ENCODE measurements at regions not wholly inside any gene's neighbourhood (a gene's known extent, or its start where the extent isn't known, plus 50 kb on each side); places are given as distances from the start of the nearest gene placed in this dataset.

DNA sequence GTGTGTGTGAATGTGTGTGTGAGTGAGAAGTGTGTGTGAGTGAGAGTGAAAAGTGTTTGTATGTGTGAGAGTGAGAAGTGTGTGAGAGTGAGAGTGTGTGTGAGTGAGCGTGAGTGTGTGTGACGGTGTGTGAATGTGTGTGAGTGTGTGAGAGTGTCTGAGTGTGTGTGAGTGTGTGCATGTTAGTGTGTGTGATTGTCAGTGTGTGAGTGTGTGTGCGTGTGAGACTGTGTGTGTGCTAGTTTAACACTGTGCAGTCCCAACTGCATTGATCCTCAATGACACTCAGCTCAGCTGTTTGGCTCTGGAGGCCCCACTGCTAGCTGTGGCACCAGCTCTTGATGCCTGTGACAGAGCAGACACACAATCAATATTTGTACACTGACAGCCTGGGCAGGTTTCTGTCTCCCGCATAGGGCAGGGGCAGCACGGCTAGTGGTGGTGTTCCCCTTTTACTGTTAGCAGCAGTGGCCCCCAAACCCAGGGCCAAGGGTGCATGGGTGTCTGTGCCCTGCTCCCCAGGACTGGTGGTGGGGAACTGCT lies 135.0 kb downstream of the INHBB start:
- no peak for DNase-seq

DNA sequence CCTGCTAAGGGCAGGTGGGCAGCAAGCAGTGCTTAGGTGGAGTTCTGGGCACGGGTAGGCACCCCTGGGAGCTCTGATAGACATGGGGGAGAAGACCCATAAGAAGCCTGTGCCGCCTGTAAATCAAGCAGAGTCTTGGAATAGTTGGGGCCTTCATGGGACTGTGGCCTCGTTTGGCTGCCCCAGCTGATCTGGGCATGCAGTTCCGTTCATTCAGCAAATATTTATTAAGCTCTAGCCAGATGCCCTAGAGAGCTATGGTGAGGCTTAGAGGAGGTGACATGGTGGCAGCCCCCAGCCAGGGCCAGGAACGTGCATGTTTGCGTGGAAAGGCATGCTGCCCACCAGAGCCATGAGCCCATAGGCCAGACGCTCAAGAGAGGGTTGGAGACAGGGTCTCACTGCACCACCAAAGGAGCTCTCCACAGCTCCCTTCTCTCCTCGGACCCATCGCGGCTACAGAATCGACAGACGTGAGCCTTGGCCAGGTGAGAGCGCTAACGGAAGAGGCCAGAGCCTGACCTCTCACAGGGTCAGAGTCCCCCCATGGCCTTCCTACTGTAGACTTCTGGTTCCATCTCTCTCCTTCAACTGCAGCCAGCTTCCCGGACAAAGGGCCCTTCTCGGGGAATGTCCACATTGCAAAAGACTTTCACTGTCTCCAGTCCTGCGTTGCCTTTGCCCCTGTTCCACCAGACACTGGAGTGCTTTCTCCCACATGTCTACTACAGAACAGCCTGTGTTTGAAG lies 135.7 kb downstream of the INHBB start:
- no peak for DNase-seq

DNA sequence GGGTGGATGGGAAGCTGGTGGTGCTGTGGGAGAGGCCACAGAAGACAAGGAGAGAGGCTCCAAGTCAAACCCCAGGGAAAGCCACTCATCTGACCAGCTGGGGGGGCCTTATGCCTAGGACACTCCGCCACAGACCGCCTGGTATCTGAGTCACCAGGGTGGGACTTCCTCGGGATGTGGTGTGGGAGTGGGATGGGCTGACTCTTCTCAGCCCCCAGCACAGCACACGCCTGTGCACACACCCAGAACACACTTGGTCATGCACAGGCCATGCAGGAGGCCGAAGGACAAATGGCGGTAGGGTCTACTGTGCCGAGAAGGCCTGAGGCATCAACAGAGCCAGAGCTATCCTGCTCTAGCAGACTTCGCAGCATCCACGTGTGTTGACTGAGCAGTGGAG lies 136.4 kb downstream of the INHBB start:
- DNase-seq = no peak

- no peak for DNase-seq
These were observed 137.4 kb downstream of the INHBB start for GRCh38 chr2:120483355-120483754.

- DNase-seq = no peak
These were observed 139.2 kb downstream of the INHBB start for GRCh38 chr2:120485096-120485495.

DNA sequence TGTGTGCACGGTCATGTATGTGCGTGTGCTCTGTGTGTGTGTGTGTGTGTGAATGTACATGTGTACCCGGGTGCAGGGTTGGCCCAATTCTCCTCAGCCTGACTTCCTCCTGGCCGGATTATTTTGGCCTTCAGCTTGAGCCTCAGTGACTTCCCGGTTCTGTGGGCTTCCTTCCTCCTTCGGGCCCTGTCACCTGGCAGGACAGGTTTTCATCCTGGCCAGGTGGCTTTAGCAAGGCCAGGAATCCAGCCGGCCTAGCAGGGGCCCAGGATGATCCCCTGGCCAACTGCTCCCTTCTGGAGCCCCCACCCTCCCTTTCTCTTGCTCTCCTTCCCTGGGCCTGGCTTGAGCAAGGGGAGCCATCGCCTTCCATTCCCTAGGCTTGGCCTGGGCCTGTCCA lies 140.5 kb downstream of the INHBB start:
- DNase-seq = no peak

GRCh38 chr2:120486946-120487345 lies 141.0 kb downstream of the INHBB start:
- DNase-seq = no peak

GRCh38 chr2:120488531-120488930 lies 142.6 kb downstream of the INHBB start:
- DNase-seq = no peak

DNA sequence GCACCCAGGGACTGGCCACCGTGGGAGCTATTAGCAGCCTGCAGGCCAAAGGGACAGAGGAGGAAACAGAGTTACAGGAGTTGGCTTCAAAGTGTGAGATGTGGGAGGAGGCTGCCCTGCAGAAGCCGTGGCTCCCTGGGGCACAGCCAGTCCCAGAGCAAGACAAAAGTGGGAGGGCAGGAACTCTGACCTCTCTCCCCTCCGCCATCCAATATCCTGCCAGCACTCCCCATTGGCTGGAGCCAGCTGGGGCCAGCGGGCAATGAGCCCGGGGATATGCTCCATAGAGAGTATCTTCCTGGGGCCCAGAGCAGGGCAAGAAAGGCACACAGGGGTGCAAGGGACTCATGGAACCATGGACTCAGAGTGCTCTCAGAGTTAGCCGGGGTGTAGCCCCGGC lies 143.1 kb downstream of the INHBB start:
- DNase-seq = no peak

DNA sequence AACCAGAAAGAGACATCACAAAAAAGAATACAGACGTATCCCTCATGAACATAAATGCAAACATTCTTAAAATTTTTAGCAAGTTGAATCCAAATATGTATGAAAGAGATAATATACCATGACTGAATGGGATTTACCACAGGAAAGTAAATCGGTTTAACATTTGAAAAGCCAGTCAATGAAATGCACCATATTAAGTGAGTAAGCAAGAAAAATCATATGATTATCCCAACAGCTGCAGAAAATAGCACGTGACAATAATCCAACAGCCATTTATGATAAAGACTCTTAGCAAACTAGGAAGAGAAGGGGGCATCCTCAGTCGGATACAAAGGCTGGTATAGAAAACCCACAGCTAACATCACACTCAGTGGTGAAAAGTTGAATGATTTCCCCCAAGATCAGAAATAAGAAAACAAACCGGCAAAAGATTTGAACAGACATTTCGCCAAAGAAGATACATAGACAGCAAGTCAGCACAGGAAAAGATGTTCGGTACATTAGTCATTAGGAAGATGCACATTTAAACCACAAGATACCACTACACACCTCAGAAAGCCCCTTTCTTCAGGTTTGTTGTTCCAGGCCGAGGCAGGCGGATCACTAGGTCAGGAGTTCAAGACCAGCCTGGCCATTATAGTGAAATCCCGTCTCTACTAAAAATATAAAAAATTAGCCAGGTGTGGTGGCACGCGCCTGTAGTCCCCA lies 144.3 kb downstream of the INHBB start:
- no peak for DNase-seq

DNA sequence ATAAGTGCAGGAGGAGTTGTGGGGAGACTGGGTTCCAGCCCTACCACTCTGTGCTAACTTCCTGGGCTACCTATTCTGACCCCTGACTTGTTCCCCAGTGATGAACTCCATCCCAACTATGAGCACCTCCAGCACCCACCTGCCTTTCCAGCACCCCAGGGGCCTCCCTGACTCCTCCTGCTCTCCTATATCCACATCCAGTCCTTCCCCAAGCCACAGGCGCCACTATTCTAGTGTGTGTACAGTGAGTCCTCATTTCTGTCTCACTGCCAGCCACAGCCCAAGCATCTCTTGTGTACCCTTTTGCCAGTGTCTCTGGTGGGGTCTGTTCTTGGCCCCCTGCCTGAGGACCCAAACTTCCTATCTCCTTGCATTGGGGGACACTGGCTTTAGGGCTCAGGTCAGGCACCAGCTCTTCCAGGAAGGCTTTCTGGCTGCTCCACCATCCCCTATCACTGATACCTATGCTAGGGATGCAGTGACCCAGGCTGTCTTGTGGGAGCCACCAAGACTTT lies 145.2 kb downstream of the INHBB start:
- no peak for DNase-seq

DNA sequence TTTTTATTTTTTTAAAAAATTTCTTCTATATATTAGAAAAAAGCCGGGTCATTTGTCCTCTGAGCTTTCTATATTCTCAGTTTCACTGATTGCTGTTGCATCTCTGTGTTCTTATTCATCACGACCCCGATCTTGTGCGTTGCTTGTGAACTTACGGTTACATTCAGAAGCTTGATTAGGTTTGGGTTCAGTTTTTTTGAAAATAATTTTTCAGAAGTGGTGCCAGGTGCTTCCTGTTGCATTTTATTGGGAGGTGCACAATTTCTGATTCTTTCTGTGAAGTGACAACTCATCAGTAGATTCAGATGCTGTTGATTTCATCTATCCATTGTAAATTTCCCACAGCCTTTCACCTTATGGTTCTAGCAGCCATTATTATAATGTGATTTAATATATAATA lies 147.3 kb downstream of the INHBB start:
- DNase-seq = no peak

- DNase-seq = no peak
These were observed 148.5 kb downstream of the INHBB start for GRCh38 chr2:120494446-120494845.

- DNase-seq = no peak
These were observed 149.7 kb downstream of the INHBB start for GRCh38 chr2:120495586-120495985.

- no peak for DNase-seq
These were observed 150.3 kb downstream of the INHBB start for GRCh38 chr2:120496235-120496634.

GRCh38 chr2:120496759-120497158 lies 150.8 kb downstream of the INHBB start:
- no peak for DNase-seq

- no peak for DNase-seq
These were observed 151.5 kb downstream of the INHBB start for GRCh38 chr2:120497261-120497977.

DNA sequence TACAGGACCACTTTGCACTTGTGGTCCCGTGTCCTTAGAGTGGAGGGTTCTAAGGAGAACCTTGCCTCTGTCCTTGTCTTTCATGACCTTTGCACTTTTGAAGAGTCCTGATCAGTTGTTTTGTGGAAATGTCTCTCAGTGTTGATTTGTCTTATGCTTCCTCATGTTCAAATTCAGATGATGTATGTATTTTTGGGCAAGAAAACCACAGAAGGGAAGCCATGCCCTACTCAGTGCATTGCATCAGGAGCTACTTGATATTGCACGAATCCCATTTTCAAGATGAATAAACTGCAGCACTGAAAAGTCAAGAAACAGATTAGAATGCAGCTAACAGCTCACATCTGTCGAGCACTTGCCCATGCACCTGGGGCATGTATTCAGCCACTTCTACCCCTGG lies 152.2 kb downstream of the INHBB start:
- DNase-seq = no peak

GRCh38 chr2:120498576-120499394 lies 152.8 kb downstream of the INHBB start:
- no peak for DNase-seq

DNA sequence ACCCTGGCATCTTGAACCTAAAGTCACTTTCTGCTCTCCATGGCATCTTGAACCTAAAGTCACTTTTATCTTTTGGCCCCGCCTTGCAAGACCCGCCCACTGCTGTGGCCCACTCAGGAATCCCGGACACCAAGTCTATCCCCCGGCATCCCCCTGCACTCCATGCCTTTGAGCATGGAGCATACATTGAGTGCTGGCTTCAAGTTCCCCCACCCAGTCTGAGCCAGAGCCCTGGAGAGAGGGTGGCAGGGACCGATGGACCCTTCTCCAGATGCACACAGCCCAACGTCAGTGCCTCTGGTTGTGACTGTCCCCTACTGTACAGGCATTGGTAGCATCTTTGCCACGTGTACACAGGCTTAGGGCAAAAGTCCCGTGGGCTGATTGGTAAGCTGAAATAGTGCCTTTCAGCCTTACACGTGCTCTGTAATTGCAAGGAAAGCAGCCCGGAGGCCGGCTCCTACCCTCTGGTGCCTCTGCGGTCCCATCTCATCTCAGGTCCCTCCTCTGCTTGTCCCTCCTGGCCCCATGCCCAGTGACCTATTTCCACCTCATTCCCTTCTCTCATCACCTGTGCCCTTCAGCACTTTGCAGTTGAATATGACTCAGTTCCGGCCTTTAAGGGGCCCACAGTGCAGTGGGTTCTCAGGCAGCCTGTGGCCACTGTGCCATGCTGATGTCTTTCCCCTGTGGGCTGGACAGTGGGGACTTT lies 154.0 kb downstream of the INHBB start:
- DNase-seq = no peak

DNA sequence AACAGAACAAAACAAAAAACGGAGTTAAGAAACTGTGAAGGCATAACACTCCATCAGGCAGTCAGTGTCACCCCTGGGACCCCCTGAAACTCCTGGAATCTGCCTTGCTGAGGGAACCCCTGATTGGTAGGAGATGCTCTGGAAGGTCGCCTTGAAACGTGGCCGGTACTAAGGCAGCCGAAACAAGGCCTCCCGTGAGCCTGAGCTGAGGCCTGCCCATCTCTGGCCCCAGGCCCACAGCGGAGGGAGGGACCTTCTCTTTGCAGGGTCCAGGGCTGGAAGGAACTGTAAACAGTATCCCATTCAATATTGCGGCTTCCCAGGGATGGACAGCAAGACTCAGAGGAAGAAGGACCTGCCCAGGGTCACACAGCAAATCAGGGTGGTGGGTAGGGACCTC lies 155.7 kb downstream of the INHBB start:
- DNase-seq = no peak

- DNase-seq = no peak
These were observed 156.4 kb downstream of the INHBB start for GRCh38 chr2:120502357-120502756.

Measured in NCI-H1048 (cell line).